ENCODE measurements at regions not wholly inside any gene's neighbourhood (a gene's known extent, or its start where the extent isn't known, plus 50 kb on each side); places are given as distances from the start of the nearest gene placed in this dataset.

GRCh38 chr2:59969161-59969560 is 584.3 kb downstream of the BCL11A start:
- TF ChIP-seq CTCF (conservative IDR thresholded peaks at IDR 0.05) (no peak), EZH2 (IDR thresholded peaks at IDR 0.05; ENCODE audit: low read depth) (no peak)

All from PC-9 (cell line).